ENCODE measurements at regions not wholly inside any gene's neighbourhood (a gene's known extent, or its start where the extent isn't known, plus 50 kb on each side); places are given as distances from the start of the nearest gene placed in this dataset.
"Not testable (repeated sequence)": the region's sequence is repeated elsewhere in the genome, so short reads cannot be mapped to it uniquely, and the experiment has no call there.

- TF ChIP-seq, protein P1, sequence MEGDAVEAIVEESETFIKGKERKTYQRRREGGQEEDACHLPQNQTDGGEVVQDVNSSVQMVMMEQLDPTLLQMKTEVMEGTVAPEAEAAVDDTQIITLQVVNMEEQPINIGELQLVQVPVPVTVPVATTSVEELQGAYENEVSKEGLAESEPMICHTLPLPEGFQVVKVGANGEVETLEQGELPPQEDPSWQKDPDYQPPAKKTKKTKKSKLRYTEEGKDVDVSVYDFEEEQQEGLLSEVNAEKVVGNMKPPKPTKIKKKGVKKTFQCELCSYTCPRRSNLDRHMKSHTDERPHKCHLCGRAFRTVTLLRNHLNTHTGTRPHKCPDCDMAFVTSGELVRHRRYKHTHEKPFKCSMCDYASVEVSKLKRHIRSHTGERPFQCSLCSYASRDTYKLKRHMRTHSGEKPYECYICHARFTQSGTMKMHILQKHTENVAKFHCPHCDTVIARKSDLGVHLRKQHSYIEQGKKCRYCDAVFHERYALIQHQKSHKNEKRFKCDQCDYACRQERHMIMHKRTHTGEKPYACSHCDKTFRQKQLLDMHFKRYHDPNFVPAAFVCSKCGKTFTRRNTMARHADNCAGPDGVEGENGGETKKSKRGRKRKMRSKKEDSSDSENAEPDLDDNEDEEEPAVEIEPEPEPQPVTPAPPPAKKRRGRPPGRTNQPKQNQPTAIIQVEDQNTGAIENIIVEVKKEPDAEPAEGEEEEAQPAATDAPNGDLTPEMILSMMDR (IDR thresholded peaks at IDR 0.05) = no peak
- intact Hi-C loops (cut with DNase I) = no loop called here
- ATAC-seq (no peak), DNase-seq (no peak)
- Histone ChIP-seq H3K27ac (no peak overlapping the region), H3K4me3 (no peak overlapping the region), H3K36me3 (no peaks in the 10 kb centered on the region), H3K4me1 (no peaks in the 10 kb centered on the region), H3K9me3 (no peaks in the 10 kb centered on the region), H3K27me3 (peaks cover 0 to 7% (median 0%) of the 10 kb centered on the region in 7 donors)
Observed at GRCh38 chrX:138889149-138889548, 177.6 kb upstream of the FGF13 start.

DNA sequence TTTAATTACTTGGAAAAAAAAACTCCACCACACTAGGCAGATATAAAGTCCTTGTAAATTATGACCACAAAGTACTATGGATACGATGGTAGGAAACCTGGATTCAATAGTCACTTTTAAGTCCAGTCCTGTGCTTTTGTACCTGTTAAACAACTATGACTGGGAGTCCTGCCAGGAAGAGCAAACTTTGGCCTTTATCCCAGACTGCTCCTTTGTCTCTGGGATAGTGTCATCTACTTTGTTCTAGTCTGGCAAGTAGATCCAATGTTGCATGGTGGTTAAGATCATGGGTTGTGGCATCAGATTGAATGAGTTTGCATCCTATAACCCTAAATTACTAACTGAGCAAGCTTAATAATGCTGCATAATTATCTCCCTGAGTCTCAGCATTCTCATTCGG is 175.3 kb upstream of the FGF13 start:
- Histone ChIP-seq H3K27ac (no peak overlapping the region), H3K4me3 (no peak overlapping the region), H3K27me3 (no peaks in the 10 kb centered on the region), H3K36me3 (no peaks in the 10 kb centered on the region), H3K4me1 (no peaks in the 10 kb centered on the region), H3K9me3 (no peaks in the 10 kb centered on the region)
- ATAC-seq = no peak
- no peak for DNase-seq
- intact Hi-C loops (cut with DNase I) = no loop called here
- WGBS, 2 donors = 67 to 74% methylated on average over 2 of the region's 2 CpGs
- TF ChIP-seq, protein P1 (IDR thresholded peaks at IDR 0.05) = no peak

- ATAC-seq (no peak), DNase-seq (no peak)
- 86 to 98% methylated on average over 6 of the region's 6 CpGs for WGBS, 2 donors
- intact Hi-C loops (cut with DNase I) = no loop called here
- Histone ChIP-seq H3K4me3 (no peak overlapping the region), H3K9me3 (peaks cover 0 to 6% (median 0%) of the 10 kb centered on the region in 11 donors), H3K27ac (no peak overlapping the region), H3K4me1 (no peaks in the 10 kb centered on the region), H3K27me3 (no peaks in the 10 kb centered on the region), H3K36me3 (no peaks in the 10 kb centered on the region)
- TF ChIP-seq, protein P1 (IDR thresholded peaks at IDR 0.05) = no peak
Observed at GRCh38 chrX:138885886-138886285, 174.4 kb upstream of the FGF13 start.

- 90 to 97% methylated on average over 4 of the region's 4 CpGs for WGBS, 2 donors
- H3K4me1 ChIP-seq; DNase-seq; H3K4me3 ChIP-seq; ATAC-seq; intact Hi-C loops (cut with DNase I); H3K36me3 ChIP-seq; H3K27me3 ChIP-seq; H3K27ac ChIP-seq: not testable (repeated sequence)
- H3K9me3 ChIP-seq = peaks cover 0 to 16% (median 0%) of the 10 kb centered on the region in 11 donors
Observed at GRCh38 chrX:138880293-138880692, 168.8 kb upstream of the FGF13 start.

- no peak for DNase-seq
- no peaks in the 10 kb centered on the region for H3K27me3 ChIP-seq
- intact Hi-C loops (cut with DNase I) = no loop called here
- H3K4me3 ChIP-seq = no peak overlapping the region
- H3K4me1 ChIP-seq = no peaks in the 10 kb centered on the region
- no peak overlapping the region for H3K27ac ChIP-seq
- H3K36me3 ChIP-seq = no peaks in the 10 kb centered on the region
- H3K9me3 ChIP-seq = peaks cover 0 to 16% (median 0%) of the 10 kb centered on the region in 11 donors
- 75 to 85% methylated on average over 2 of the region's 2 CpGs for WGBS, 2 donors
- no peak for ATAC-seq
- TF ChIP-seq, protein P1 (IDR thresholded peaks at IDR 0.05) = no peak
Observed at GRCh38 chrX:138877746-138878145, 166.2 kb upstream of the FGF13 start.

All from heart right ventricle (tissue), 16 donors.